ENCODE measurements at regions not wholly inside any gene's neighbourhood (a gene's known extent, or its start where the extent isn't known, plus 50 kb on each side); places are given as distances from the start of the nearest gene placed in this dataset.

- Histone ChIP-seq H2BK20ac (ENCODE audit: low read depth, low read length) (no peak overlapping the region), H3K18ac (ENCODE audit: low read depth, low read length) (no peak overlapping the region), H2AK5ac (ENCODE audit: low read depth, low read length) (no peak overlapping the region), H3K79me1 (ENCODE audit: low read depth in 1 of 2, low read length in 2 of 2) (no peaks in the 10 kb centered on the region), H3K4me3 (ENCODE audit: insufficient read depth, low read depth, low read length) (no peak overlapping the region), H3K27ac (ENCODE audit: insufficient read depth, low read length) (no peak overlapping the region), H2AK9ac (replicated peaks; ENCODE audit: low read depth, low read length, poor library complexity) (no peak overlapping the region), H3K23ac (ENCODE audit: low read depth, low read length) (no peak overlapping the region), H3K9ac (ENCODE audit: low read depth, low read length) (no peak overlapping the region), H4K8ac (ENCODE audit: low read depth in 2 of 2, low read length in 2 of 2) (no peak overlapping the region), H2BK120ac (ENCODE audit: low read depth, low read length) (no peak overlapping the region), H4K5ac (ENCODE audit: low read depth, low read length) (no peak overlapping the region), H3K14ac (replicated peaks; ENCODE audit: low read depth, low read length) (no peak overlapping the region), H4K20me1 (ENCODE audit: insufficient read depth, low read length) (no peaks in the 10 kb centered on the region), H3K4me2 (ENCODE audit: low read depth, low read length) (no peak overlapping the region), H3K56ac (ENCODE audit: extremely low read depth, insufficient read depth, low read length) (no peak overlapping the region), H2AFZ (replicated peaks; ENCODE audit: low read length, poor library complexity) (no peak overlapping the region), H2BK5ac (ENCODE audit: low read depth, low read length, poor library complexity, severe bottlenecking) (no peak overlapping the region), H3K9me3 (ENCODE audit: control insufficient read depth, insufficient read depth, low read length) (no peaks in the 10 kb centered on the region), H4K91ac (ENCODE audit: insufficient read depth, low read depth, low read length) (no peak overlapping the region), H3K27me3 (ENCODE audit: control insufficient read depth, insufficient read depth, low read length) (no peaks in the 10 kb centered on the region), H3K4ac (ENCODE audit: low read depth, low read length) (no peak overlapping the region), H3K4me1 (ENCODE audit: control insufficient read depth, insufficient read depth, low read length) (no peaks in the 10 kb centered on the region), H3K9me1 (ENCODE audit: insufficient read depth, low read length) (no peaks in the 10 kb centered on the region), H3K36me3 (ENCODE audit: control insufficient read depth, insufficient read depth, low read length) (no peaks in the 10 kb centered on the region), H2BK15ac (ENCODE audit: low read depth, low read length) (no peak overlapping the region)
- dilution Hi-C loops (cut with HindIII; ENCODE audit: low sequenced_read_pairs, unreplicated experiment): no loop called here
- no peak for DNase-seq
- CTCF ChIA-PET: no interaction called here
- BruUV-seq (replicated peaks): no TSS peak
- ATAC-seq (ENCODE audit: low read depth): no peak
- intact Hi-C loops (cut with micrococcal nuclease): no loop called here
- POLR2A ChIA-PET (ENCODE audit: unreplicated experiment): no interaction called here
- in situ Hi-C loops (cut with MboI; ENCODE audit: low sequenced_read_pairs): no loop called here
- no peak for TF ChIP-seq MAZ (IDR thresholded peaks at IDR 0.05; ENCODE audit: borderline replicate concordance, low read depth, low read length)
- TF ChIP-seq MAFK (IDR thresholded peaks at IDR 0.05; ENCODE audit: low read depth, low read length): no peak
- no peak for TF ChIP-seq POLR2A (IDR thresholded peaks at IDR 0.05; ENCODE audit: low read depth, low read length)
- TF ChIP-seq CHD1 (IDR thresholded peaks at IDR 0.05; ENCODE audit: low read depth, low read length): no peak
Observed at GRCh38 chr9:30012622-30013021, 2371.8 kb upstream of the ACO1 start.
